ENCODE measurements at regions not wholly inside any gene's neighbourhood (a gene's known extent, or its start where the extent isn't known, plus 50 kb on each side); places are given as distances from the start of the nearest gene placed in this dataset.

DNA sequence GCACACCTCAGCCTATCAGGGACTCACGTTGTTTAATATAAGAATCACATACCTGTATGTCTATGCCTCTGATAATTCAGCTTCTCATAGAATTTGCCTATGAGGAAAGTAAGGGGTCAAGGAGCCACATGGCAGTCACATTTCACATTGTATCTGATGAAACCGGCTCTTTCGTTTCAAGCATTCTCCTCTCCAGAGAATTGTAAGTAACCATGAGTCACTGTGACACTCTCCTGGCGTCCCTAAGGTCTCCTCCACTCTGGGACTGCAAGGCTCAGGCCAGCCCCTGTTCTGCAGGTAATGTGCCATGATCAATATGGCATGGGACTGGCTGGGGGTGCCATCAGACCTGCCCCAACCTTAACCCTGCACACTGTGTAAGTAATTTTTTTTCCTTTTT lies 503.3 kb downstream of the COG6 start:
- no peak overlapping the region for H3K27ac ChIP-seq (replicated peaks; ENCODE audit: low read length)
- no peak overlapping the region for H2AK5ac ChIP-seq (ENCODE audit: low read depth, low read length)
- peaks cover 0 to 9% of the 10 kb centered on the region in 2 donors for H3K4me1 ChIP-seq (ENCODE audit: control insufficient read depth in 2 of 2, insufficient read depth in 1 of 2, low read depth in 1 of 2, low read length in 2 of 2)
- H3K4me2 ChIP-seq (ENCODE audit: insufficient read depth, low read length, poor library complexity, severe bottlenecking), result no peak overlapping the region
- DNase-seq (ENCODE audit: low spot score), result no peak
- H3K18ac ChIP-seq (ENCODE audit: low read length), result no peak overlapping the region
- H2AFZ ChIP-seq (ENCODE audit: low read length), result no peak overlapping the region
- H4K91ac ChIP-seq (ENCODE audit: low read depth, low read length, poor library complexity), result no peak overlapping the region
- no peaks in the 10 kb centered on the region for H3K9me3 ChIP-seq (replicated peaks in 1 of 2; ENCODE audit: control insufficient read depth in 2 of 2, insufficient read depth in 1 of 2, low read depth in 1 of 2, low read length in 2 of 2)
- H3K27me3 ChIP-seq (ENCODE audit: control insufficient read depth in 3 of 3, insufficient read depth in 3 of 3, low read depth in 1 of 3, low read length in 3 of 3), result no peaks in the 10 kb centered on the region
- H3K79me1 ChIP-seq (ENCODE audit: low read depth, low read length), result no peaks in the 10 kb centered on the region
- H2BK12ac ChIP-seq (ENCODE audit: low read length), result no peak overlapping the region
- WGBS, 2 donors (ENCODE audit: extremely low coverage in 2 of 2, insufficient read length in 2 of 2, insufficient replicate concordance in 1 of 2), result no CpG with 5 or more reads among the region's 4 CpGs
- no peak overlapping the region for H2BK5ac ChIP-seq (ENCODE audit: low read length)
- H3K4me3 ChIP-seq (ENCODE audit: low read length in 2 of 2), result no peak overlapping the region
- no peaks in the 10 kb centered on the region for H3K36me3 ChIP-seq (replicated peaks in 1 of 2; ENCODE audit: control insufficient read depth in 2 of 2, insufficient read depth in 2 of 2, low read length in 2 of 2)
- no peak overlapping the region for H2BK120ac ChIP-seq (ENCODE audit: low read depth, low read length)
- H3K4ac ChIP-seq (ENCODE audit: low read length), result no peak overlapping the region
- H3K23ac ChIP-seq (ENCODE audit: low read depth, low read length, poor library complexity), result no peak overlapping the region
- no peak overlapping the region for H4K8ac ChIP-seq (ENCODE audit: low read depth, low read length)
- no peak overlapping the region for H3K14ac ChIP-seq (ENCODE audit: low read length)
- no peak overlapping the region for H2BK15ac ChIP-seq (ENCODE audit: low read length)
- H3K9ac ChIP-seq (ENCODE audit: low read depth, low read length, poor library complexity), result no peak overlapping the region

- Histone ChIP-seq H3K27ac (replicated peaks; ENCODE audit: low read length) (no peak overlapping the region), H3K18ac (ENCODE audit: low read length) (peak overlapping the region; percentile 63), H2BK12ac (ENCODE audit: low read length) (no peak overlapping the region), H3K4ac (ENCODE audit: low read length) (no peak overlapping the region), H2AFZ (ENCODE audit: low read length) (no peak overlapping the region), H3K9me3 (replicated peaks in 1 of 2; ENCODE audit: control insufficient read depth in 2 of 2, insufficient read depth in 1 of 2, low read depth in 1 of 2, low read length in 2 of 2) (no peaks in the 10 kb centered on the region), H3K79me1 (ENCODE audit: low read depth, low read length) (no peaks in the 10 kb centered on the region), H3K4me1 (ENCODE audit: control insufficient read depth in 2 of 2, insufficient read depth in 1 of 2, low read depth in 1 of 2, low read length in 2 of 2) (peaks cover 0 to 9% of the 10 kb centered on the region in 2 donors), H3K4me2 (ENCODE audit: insufficient read depth, low read length, poor library complexity, severe bottlenecking) (no peak overlapping the region), H3K4me3 (ENCODE audit: low read length in 2 of 2) (no peak overlapping the region), H2BK5ac (ENCODE audit: low read length) (no peak overlapping the region), H2AK5ac (ENCODE audit: low read depth, low read length) (no peak overlapping the region), H3K23ac (ENCODE audit: low read depth, low read length, poor library complexity) (no peak overlapping the region), H2BK15ac (ENCODE audit: low read length) (peak overlapping the region; percentile 63), H2BK120ac (ENCODE audit: low read depth, low read length) (no peak overlapping the region), H4K91ac (ENCODE audit: low read depth, low read length, poor library complexity) (no peak overlapping the region), H3K36me3 (replicated peaks in 1 of 2; ENCODE audit: control insufficient read depth in 2 of 2, insufficient read depth in 2 of 2, low read length in 2 of 2) (no peaks in the 10 kb centered on the region), H4K8ac (ENCODE audit: low read depth, low read length) (no peak overlapping the region), H3K9ac (ENCODE audit: low read depth, low read length, poor library complexity) (no peak overlapping the region), H3K14ac (ENCODE audit: low read length) (no peak overlapping the region), H3K27me3 (ENCODE audit: control insufficient read depth in 3 of 3, insufficient read depth in 3 of 3, low read depth in 1 of 3, low read length in 3 of 3) (no peaks in the 10 kb centered on the region)
- WGBS, 2 donors (ENCODE audit: extremely low coverage in 2 of 2, insufficient read length in 2 of 2, insufficient replicate concordance in 1 of 2), result no CpG with 5 or more reads among the region's 4 CpGs
- DNase-seq (ENCODE audit: low spot score), result no peak
These were observed 504.3 kb downstream of the COG6 start for GRCh38 chr13:40159736-40160135.

- no peak overlapping the region for H3K23ac ChIP-seq (ENCODE audit: low read depth, low read length, poor library complexity)
- H3K9ac ChIP-seq (ENCODE audit: low read depth, low read length, poor library complexity), result no peak overlapping the region
- no peaks in the 10 kb centered on the region for H3K36me3 ChIP-seq (replicated peaks in 1 of 2; ENCODE audit: control insufficient read depth in 2 of 2, insufficient read depth in 2 of 2, low read length in 2 of 2)
- no peak overlapping the region for H4K91ac ChIP-seq (ENCODE audit: low read depth, low read length, poor library complexity)
- no peak overlapping the region for H2AK5ac ChIP-seq (ENCODE audit: low read depth, low read length)
- no peaks in the 10 kb centered on the region for H3K79me1 ChIP-seq (ENCODE audit: low read depth, low read length)
- no peak overlapping the region for H4K8ac ChIP-seq (ENCODE audit: low read depth, low read length)
- no peak overlapping the region for H3K4ac ChIP-seq (ENCODE audit: low read length)
- no peak overlapping the region for H2BK5ac ChIP-seq (ENCODE audit: low read length)
- H2BK15ac ChIP-seq (ENCODE audit: low read length), result no peak overlapping the region
- H3K4me3 ChIP-seq (ENCODE audit: low read length in 2 of 2), result no peak overlapping the region
- DNase-seq (ENCODE audit: low spot score), result no peak
- no peak overlapping the region for H3K14ac ChIP-seq (ENCODE audit: low read length)
- no peaks in the 10 kb centered on the region for H3K9me3 ChIP-seq (replicated peaks in 1 of 2; ENCODE audit: control insufficient read depth in 2 of 2, insufficient read depth in 1 of 2, low read depth in 1 of 2, low read length in 2 of 2)
- H3K4me1 ChIP-seq (ENCODE audit: control insufficient read depth in 2 of 2, insufficient read depth in 1 of 2, low read depth in 1 of 2, low read length in 2 of 2), result peaks cover 0 to 6% of the 10 kb centered on the region in 2 donors
- WGBS, 2 donors (ENCODE audit: extremely low coverage in 2 of 2, insufficient read length in 2 of 2, insufficient replicate concordance in 1 of 2), result no CpG with 5 or more reads among the region's 7 CpGs
- H3K18ac ChIP-seq (ENCODE audit: low read length), result peak overlapping the region; percentile 56
- no peak overlapping the region for H2BK12ac ChIP-seq (ENCODE audit: low read length)
- H2AFZ ChIP-seq (ENCODE audit: low read length), result no peak overlapping the region
- H2BK120ac ChIP-seq (ENCODE audit: low read depth, low read length), result no peak overlapping the region
- H3K27me3 ChIP-seq (ENCODE audit: control insufficient read depth in 3 of 3, insufficient read depth in 3 of 3, low read depth in 1 of 3, low read length in 3 of 3), result no peaks in the 10 kb centered on the region
- no peak overlapping the region for H3K27ac ChIP-seq (replicated peaks; ENCODE audit: low read length)
- no peak overlapping the region for H3K4me2 ChIP-seq (ENCODE audit: insufficient read depth, low read length, poor library complexity, severe bottlenecking)
These were observed 505.3 kb downstream of the COG6 start for GRCh38 chr13:40160618-40161350.

- no peak overlapping the region for H3K27ac ChIP-seq (replicated peaks; ENCODE audit: low read length)
- no CpG with 5 or more reads among the region's 4 CpGs for WGBS, 2 donors (ENCODE audit: extremely low coverage in 2 of 2, insufficient read length in 2 of 2, insufficient replicate concordance in 1 of 2)
- no peak overlapping the region for H3K14ac ChIP-seq (ENCODE audit: low read length)
- DNase-seq (ENCODE audit: low spot score), result no peak
- H2BK120ac ChIP-seq (ENCODE audit: low read depth, low read length), result no peak overlapping the region
- no peak overlapping the region for H3K23ac ChIP-seq (ENCODE audit: low read depth, low read length, poor library complexity)
- H3K4ac ChIP-seq (ENCODE audit: low read length), result no peak overlapping the region
- H3K18ac ChIP-seq (ENCODE audit: low read length), result no peak overlapping the region
- no peak overlapping the region for H3K4me3 ChIP-seq (ENCODE audit: low read length in 2 of 2)
- no peak overlapping the region for H3K9ac ChIP-seq (ENCODE audit: low read depth, low read length, poor library complexity)
- no peaks in the 10 kb centered on the region for H3K27me3 ChIP-seq (ENCODE audit: control insufficient read depth in 3 of 3, insufficient read depth in 3 of 3, low read depth in 1 of 3, low read length in 3 of 3)
- no peak overlapping the region for H4K91ac ChIP-seq (ENCODE audit: low read depth, low read length, poor library complexity)
- no peak overlapping the region for H3K4me2 ChIP-seq (ENCODE audit: insufficient read depth, low read length, poor library complexity, severe bottlenecking)
- no peak overlapping the region for H2BK5ac ChIP-seq (ENCODE audit: low read length)
- no peak overlapping the region for H2BK15ac ChIP-seq (ENCODE audit: low read length)
- peaks cover 0 to 4% of the 10 kb centered on the region in 2 donors for H3K4me1 ChIP-seq (ENCODE audit: control insufficient read depth in 2 of 2, insufficient read depth in 1 of 2, low read depth in 1 of 2, low read length in 2 of 2)
- no peak overlapping the region for H2AFZ ChIP-seq (ENCODE audit: low read length)
- H2AK5ac ChIP-seq (ENCODE audit: low read depth, low read length), result no peak overlapping the region
- no peaks in the 10 kb centered on the region for H3K36me3 ChIP-seq (replicated peaks in 1 of 2; ENCODE audit: control insufficient read depth in 2 of 2, insufficient read depth in 2 of 2, low read length in 2 of 2)
- H4K8ac ChIP-seq (ENCODE audit: low read depth, low read length), result no peak overlapping the region
- no peak overlapping the region for H2BK12ac ChIP-seq (ENCODE audit: low read length)
- no peaks in the 10 kb centered on the region for H3K9me3 ChIP-seq (replicated peaks in 1 of 2; ENCODE audit: control insufficient read depth in 2 of 2, insufficient read depth in 1 of 2, low read depth in 1 of 2, low read length in 2 of 2)
- no peaks in the 10 kb centered on the region for H3K79me1 ChIP-seq (ENCODE audit: low read depth, low read length)
These were observed 505.1 kb downstream of the FOXO1 start for GRCh38 chr13:40161351-40161810.

All from neuronal stem cell (in vitro differentiated cells).